NCI-H1417 treated with DMSO at 0.1 percent for 48 hours (cell line): ENCODE measurements at regions not wholly inside any gene's neighbourhood (a gene's known extent, or its start where the extent isn't known, plus 50 kb on each side); places are given as distances from the start of the nearest gene placed in this dataset.
"Not testable (repeated sequence)": the region's sequence is repeated elsewhere in the genome, so short reads cannot be mapped to it uniquely, and the experiment has no call there.

Experiments
- DNase-seq: peaks from one replicate; lab custom pipeline; 2025; lab: John Stamatoyannopoulos, UW

DNA sequence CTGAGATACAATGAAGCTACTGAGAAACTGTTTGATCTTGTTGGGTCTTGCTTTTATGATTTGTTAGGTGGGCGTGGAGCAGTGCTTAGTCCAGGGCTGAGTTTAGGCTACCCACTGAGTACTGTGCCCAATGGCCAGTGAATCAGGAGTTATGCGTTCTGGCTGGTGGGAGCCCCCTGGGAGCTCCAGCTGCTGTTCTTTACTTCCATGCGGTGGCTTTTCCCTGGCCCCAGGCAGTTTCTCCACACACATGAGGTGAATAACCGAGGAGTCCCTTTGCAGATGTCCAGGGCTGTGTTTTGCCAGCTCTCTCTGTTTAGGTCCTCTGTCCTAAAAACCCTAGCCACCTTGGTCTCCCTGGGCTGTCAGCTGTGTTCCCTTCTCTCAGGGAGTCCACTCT is 106.5 kb downstream of the KLF13 start:
- DNase-seq: no peak

DNA sequence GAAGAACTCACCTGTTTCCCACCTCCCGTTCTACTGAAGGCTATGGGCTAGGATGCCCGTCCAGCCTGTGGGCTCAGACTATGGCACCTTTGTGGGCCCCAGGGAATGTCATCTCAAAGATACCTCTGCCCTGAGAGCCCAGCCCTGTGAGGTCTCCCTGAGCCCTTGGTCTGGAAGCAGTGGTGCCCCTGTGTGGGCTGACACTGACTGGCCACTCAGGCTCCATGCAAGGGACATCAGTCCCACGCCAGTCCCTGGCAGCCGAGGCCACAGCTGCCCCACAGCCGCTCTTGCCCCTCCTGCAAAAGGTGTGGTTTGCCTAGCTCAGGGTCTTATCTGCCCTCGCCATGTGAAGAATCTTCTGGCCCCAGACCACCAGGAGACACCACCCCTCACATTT is 106.9 kb downstream of the KLF13 start:
- no peak for DNase-seq

DNA sequence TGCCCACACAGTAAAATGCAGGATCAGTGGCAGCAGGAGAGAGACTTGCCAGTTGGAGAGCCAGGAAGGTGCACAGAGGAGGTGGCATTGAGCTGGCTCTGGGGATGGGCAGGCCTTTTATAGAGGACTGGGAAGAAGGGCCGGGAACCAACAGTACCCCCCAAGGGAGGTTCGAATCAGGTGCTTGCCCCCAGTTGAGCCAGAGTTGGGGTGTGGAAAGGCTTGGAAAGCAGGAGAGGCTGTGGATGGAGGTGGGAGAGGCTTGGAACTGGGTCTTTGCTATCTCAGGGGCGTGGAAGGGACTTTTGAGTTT is 107.6 kb downstream of the KLF13 start:
- no peak for DNase-seq

DNA sequence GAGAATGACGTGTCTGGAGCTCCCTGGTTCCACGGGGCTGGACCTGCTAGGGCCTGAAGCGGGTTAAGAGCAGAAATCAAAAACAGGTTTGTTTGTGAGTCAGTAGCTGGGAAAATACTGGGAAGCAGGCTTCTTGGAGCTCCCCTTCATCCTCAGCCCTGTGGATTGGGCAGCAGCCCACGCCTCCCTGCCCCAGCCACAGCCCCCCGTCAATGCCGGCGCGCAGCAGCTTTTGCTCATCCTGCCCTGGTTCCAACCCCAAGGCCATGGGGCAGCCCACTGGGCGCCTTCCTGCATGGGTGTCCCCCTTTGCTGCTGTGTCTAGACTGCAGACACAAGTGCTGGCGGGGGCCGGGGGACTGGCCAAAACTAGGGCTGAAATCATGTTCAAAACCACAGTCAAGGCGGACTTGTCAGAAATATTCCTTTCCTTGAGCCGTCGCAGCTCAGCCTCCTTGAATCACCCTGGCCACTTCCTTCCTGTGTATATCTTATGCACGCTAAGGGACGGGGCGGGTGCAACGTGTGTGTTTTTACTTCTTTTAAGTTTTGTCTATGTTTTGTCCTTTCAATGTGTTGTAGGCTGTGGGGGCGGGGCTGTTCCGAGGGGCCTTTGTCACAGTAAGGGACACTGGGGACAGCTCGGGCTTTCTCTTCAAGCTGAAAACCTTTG is 108.1 kb downstream of the KLF13 start:
- DNase-seq: no peak

DNA sequence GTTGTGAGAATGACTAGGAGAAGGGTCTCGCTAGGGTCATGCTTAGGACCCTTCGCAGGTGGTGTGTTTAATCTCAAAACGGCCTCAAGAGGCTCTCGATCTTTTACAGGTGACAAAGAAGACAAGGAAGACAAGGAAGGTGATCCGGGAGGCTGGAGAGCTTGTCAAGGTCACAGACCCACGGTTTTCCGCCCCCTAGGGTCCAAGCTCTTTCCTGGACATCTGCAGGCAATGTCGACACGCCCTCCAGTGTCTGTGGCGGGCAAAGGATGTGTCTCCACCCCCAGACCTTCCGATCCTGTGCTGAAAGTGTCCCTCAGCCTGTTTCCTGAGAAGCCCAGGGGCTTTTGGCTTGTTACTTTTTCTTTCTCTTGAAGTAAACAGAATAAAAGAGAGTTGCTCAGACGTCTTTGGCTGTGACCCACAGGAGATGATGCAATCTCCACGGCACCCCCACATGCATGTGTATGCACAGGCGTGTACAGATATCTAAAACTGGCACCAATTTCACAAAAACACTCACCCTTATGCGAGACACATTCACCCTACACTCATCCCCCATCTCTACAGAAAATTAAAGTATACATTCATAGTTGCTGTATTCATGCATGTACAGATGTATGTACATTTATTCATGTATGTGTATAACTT is 108.8 kb downstream of the KLF13 start:
- peak; percentile 13 for DNase-seq

DNA sequence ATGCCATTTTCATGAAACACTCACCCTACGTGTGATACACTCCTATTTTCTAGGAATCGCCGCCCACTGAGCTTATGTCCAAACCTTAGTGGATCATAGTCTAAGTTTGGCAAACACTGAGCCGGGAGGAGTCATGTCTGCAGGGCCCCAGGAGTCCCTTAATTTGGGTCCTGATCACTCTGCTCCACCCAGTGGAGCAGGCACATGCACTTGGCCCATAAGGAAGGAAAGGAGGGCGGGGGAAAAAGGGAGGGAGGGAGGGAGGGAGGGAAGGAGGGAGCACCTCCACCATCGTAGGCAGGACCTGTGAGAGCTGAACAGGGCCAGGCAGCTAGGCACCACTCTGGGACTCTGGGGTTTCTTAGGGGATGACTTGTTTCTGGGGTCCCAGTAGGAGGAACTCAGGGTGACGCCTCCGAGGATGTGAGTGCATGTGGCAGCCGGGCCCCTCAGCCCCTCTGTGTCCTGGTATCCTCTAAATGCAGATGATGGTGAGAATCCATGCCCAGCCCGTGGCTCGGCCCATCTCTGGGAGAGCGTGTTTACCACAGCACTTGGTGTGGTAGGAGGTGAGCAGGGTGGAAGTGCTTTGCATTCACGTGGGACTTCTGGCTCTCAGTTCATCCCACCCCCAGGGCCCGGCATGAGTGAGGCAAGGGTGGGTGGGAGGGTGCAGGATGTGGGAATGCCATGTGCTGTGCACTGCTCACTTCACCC is 109.4 kb downstream of the KLF13 start:
- no peak for DNase-seq

DNA sequence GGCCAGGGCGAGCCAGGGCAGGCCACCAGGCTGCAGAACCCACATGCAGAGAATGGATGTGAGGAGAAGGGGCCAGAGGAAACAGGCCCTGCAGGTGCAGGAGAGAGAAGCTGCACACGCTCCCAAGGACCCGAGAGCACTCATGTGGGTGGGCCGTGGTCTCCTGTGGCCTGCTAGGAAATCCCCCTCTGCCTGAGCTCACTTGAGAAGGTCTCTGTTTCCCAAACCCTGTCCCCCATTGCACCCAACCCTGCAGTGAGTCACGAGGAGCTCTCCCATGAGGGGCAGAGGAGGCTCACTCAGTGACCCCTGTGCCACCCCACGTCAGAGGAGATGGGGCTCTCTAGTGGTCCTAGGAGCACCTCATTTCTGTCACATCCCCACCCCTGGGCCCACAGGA is 111.1 kb downstream of the KLF13 start:
- DNase-seq: no peak

DNA sequence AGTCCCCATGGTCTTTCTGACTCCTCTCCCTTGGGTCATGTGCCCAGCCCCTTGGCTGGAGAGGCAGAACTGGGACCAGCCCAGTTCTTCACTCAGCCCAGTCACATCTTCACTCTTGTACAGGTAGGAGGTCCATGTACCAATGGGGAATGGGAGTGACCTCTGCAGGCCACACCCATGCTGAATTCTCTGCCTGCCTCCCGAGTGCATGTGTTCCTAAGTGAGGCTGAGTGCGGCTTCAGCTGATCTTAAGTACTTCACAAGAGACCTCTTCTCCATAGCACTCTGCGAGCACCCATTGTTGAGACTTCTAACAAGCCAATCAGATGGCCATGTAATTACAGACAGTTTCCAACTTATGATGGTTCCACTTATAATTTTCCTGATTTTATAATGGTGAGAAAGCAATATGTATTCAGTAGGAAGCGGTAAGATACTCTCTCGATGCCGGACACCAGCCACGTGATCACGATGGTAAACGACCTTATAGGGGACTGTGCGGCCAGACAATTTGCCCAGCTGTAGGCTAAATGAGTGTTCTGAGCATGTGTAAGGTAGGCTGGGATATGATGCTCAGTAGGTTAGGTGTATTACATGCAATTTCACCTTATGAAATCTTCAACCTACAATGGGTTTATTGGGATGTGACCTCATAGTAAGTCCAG is 112.1 kb downstream of the KLF13 start:
- no peak for DNase-seq

DNA sequence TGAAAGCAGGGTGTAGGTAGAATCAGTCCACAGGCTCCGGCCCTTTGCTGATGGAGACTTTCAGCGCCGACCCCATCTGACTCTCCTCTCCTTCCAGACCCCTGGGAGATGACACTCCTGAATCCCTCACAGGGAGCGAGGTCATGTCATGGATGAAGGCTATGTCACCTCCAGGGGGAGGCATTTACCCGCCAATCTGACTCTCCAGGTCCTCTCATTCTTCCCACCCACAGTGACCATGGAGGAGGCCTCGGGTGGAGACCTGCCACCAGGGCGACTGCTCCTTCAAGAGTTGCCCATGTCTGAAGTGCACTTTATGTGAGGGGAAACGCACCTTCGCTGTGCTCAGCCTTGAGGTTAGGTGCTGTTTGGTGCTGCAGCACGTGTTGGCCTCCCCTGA is 112.7 kb downstream of the KLF13 start:
- no peak for DNase-seq

DNA sequence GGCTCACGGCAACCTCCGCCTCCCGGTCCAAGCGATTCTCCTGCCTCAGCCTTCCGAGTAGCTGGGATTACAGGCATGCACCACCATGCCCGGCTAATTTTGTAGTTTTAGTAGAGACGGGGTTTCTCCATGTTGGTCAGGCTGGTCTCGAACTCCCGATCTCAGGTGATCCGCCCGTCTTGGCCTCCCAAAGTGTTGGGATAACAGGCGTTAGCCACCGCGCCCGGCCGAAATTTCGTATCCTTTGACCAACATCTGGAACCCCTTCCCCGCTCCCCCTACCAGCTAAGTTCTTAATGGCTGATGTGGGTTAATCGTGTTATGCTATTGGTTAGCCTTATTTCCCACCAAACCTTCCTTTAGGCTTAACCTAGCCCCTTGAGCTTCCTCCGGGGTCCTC is 113.6 kb downstream of the KLF13 start:
- DNase-seq: not testable (repeated sequence)

DNA sequence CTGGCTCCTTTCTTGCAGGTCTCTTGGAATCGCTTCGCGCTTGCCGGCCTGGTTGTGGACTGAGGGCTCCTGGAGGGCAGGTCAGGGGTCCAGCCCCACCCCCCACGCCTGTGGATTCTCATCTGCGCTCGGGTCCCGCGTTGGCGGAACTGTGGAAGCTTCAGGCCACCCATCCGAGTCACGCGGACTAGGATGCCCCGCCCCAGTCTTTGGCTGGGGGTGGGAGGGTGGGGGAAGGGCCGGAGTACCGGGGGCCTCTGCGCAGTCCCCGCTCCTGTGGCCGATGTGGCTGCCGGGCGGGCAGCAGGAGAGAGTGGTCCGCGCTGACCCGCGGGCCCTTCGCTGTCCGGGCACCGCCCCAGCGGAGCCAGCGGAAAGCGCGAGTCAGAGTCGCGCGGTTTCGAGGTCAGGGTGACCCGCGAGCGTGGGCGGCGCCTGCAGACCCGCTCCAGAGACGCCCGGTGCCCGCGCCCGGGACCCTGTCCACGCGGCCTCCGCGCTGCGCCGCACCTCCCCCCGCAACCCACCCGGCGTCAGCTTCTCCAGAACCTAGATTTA is 114.2 kb downstream of the KLF13 start:
- no peak for DNase-seq

DNA sequence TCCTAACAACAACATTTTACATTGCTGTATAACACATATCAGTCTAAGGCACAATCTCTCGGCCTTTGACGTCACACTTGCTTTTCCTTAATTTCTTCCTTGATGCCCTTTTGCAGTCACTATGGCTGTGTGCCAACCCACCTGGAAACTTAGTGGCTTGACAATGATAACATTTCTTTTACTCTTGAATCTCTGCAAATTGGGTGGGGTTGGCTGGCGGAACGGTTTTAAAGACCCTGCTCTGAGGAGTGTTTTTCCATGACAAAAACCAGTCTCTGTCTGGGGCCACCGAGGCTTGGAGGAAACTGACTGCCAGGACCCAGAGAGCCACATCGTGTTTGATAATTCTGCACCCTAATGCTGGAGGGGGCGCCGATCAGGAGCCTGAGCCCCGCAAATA is 115.6 kb downstream of the KLF13 start:
- DNase-seq: no peak

DNA sequence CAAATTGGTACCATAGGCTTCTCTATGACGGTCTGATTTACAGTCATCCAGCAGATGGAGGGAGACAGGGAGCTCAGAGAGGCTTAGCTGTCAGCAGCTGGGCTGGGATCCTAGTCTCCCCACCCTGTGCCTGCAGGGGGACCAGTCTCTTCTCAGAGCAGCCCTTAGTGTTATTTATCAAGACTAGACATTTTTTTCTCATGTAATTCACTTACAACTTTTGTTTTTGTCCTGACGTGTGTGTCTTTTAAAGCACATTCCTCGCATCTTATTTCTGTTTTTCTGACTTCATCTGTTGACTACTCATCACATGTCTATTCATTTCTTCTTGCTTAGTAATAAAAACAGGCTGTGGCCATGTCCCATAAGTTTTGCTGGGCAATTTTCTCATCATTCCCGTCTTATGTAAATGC is 116.1 kb downstream of the KLF13 start:
- no peak for DNase-seq

DNA sequence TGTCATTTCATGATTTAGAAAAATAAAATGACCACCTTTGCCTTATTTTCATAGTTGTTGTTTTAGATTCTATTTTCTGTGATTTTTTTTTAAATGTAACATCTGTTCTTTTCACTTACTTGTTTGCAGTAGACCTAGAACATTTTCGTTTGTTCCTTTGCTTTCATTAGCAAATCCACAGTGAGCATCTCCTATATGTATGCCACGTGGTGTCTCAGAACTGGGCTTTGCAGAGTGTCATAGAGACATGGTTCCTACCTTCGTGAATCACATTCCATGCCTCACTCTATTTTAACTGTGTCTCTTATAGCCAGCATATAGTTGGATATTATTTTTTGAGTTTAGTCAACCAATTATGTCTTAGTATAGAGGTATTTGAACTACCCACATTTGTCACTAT is 118.2 kb downstream of the KLF13 start:
- DNase-seq: no peak

DNA sequence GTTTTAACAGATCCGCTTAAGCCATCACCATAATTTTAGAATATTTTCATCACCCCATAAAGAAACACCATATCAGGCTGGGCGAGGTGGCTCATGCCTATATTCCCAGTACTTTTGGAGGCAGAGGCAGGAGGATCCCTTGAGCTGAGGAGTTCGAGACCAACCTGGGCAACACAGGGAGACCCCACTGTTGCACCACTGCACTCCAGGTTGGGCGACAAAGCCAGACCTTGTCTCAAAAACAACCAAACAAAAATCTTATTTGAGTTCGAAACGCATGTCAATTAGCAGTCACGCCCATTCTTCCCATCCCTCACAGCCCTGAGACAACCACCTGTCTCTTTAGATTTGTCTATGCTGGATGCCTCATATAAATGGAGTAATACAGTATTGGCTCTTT is 119.9 kb downstream of the KLF13 start:
- no peak for DNase-seq

DNA sequence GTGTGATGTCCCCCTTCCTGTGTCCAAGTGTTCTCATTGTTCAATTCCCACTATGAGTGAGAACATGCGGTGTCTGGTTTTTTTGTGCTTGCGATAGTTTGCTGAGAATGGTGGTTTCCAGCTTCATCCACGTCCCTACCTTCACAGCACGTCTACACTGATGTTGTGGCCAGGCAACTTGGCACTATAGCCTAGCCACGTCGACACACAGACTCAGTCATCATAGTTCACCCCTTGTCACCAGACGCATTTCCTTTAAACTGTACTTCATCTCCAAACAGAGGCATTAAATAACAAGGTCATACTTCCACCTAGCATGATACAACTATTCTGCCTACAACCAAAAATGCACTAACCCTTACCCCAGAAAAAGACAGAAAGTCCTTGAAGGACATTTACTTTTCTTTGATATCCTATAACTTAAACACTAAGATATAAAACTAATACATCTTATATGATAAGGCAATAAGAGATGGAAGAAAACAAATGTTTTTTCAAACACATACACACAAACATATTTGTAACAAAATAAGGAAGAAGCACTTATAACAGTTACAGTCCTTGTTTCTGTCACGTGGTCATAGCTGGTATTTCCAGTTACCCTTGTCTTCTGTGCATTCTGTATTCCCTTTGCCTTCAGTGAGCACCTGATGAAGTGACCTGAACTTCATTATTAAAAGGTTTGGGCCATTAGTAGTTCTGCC is 121.4 kb downstream of the KLF13 start:
- no peak for DNase-seq

DNA sequence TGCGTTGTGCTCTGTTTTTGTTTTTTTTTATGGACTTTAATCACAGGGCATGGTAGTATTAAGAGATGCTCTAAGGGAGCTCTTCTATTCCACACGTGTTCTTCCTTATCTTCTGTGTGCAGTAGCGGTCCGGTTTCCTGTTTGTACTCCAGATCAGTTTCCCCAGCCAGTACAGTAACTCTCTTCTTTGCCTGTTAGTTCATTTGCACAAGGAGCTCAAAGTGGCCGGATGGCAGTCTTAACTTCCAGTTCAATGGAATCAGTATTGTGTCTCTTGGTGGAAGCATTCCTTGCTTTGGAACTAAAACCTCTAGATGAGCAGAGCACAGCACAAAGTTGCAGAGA is 122.0 kb downstream of the KLF13 start:
- DNase-seq: no peak

DNA sequence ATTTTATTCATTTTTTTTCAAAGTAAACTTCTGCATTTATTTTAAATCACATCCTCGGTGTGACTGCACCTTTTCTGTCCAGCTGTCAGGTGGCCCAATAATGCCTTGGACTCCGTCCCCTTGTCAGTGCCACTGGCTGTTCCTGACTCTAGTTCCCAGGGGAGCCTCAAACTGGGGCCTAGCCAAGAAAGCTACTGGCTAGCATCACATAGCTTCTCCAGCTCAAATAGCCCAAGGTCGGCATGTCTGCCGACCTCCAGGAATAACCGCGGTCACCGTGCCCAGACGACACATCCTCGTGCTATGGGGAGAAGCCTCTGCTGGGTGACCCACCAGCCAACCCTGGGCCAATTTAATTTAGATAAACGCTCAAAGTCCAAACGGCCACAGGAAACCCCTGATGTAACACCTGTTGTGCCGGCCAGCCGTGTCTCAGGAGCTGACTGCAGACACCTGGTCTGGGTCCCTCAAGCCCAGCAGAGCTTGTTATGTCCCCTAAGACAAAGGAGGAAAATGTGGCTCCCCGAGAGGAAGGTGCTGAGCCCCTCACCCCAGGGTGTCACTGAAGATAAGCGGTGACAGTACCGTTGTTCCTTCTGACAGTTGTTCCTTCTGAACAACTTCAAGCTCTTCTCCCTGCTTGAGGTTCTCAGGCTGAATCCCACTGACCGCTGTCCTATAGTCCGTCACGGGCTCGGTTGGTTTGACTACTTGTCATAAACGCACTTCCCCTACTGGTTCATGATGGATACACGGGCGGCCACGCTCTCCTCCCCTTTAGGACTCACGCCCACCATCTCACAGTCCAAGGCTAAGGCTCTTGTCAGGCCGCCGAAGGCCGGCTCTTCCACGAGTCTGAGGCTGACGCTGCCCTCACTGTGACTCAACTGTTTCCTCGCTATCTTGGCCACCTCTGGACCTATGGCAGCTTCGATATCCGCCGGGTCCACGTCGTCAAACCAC is 126.2 kb downstream of the KLF13 start:
- DNase-seq: no peak

DNA sequence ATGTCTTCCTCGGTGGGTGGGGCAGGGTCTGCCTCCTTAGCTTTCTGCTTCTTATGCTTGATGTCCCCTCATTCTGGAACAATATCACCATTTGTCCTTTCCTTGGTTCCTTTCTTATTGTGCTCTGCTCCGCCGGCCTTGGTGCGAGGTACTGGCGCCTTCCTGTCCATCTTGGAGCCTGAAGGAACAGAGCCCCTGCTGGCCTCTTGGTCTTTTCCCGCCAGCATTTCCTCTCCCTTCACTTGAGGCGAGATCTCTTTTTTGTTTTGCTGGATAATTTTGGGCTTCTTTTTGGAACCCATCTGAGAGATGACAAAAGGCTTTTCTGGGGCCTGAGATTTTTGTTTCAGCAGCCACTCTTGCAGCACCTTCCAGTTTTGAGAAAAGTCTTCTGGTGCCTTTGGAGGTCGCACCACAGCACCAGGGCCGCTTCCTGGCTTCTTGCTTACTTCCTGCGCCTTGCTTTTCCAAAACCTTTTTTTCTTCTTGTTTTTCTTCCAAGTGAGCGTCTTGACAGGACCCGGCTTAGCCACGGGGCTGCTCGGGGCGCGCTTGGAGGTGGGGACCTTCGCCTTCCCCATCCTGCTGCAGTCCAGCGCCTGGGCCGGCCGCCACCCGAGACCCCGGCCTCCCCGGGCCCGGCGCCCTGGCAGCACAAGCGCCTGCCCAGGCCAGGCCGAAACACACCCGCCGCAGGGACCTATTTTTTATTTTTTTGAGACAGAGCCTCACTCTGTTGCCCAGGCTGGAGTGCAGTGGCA is 127.1 kb downstream of the KLF13 start:
- DNase-seq: no peak

DNA sequence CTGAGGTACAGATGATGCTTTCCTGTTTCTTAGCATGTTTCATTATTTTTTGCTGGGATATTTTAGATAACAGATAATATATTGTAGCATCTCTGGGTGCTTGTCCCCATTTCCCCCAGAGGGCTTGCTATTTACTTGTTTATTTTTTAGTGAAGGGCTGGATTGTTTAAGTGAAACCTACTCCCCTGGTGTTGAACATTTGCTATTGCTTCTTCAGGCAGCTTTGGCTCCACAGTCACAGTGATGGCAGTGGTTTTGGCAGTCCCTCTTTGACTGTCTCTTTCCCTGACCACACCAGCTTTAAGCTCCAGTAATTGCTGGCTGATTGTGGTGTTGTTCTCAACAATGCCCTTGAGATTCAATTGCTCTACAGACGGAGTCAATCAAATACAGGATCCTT is 128.9 kb downstream of the KLF13 start:
- no peak for DNase-seq
